GM18511 (cell line): ENCODE measurements at regions not wholly inside any gene's neighbourhood (a gene's known extent, or its start where the extent isn't known, plus 50 kb on each side); places are given as distances from the start of the nearest gene placed in this dataset.

Experiments used
- ATAC-seq: cut with Tn5 transposase; IDR thresholded peaks from one replicate; pipeline ENCODE4 v1.9.1; 2021; ENCODE audit warnings: mild to moderate bottlenecking, moderate library complexity; ENCODE audit not compliant: unreplicated experiment

GRCh38 chr6:149147938-149148718 lies 169.4 kb upstream of the TAB2 start:
- ATAC-seq: no peak

- no peak for ATAC-seq
Observed at GRCh38 chr6:149149653-149150052, 167.9 kb upstream of the TAB2 start.

GRCh38 chr6:149150301-149150700 lies 167.2 kb upstream of the TAB2 start:
- no peak for ATAC-seq

- ATAC-seq: no peak
Observed at GRCh38 chr6:149150801-149151398, 166.6 kb upstream of the TAB2 start.

GRCh38 chr6:149152521-149152920 lies 165.0 kb upstream of the TAB2 start:
- ATAC-seq: no peak

GRCh38 chr6:149153100-149153499 lies 164.4 kb upstream of the TAB2 start:
- ATAC-seq: no peak

GRCh38 chr6:149153693-149154092 lies 163.8 kb upstream of the TAB2 start:
- ATAC-seq: no peak

GRCh38 chr6:149154261-149154821 lies 163.2 kb upstream of the TAB2 start:
- ATAC-seq: no peak

GRCh38 chr6:149157126-149157525 lies 160.4 kb upstream of the TAB2 start:
- ATAC-seq: no peak

- ATAC-seq: no peak
Observed at GRCh38 chr6:149158076-149158475, 159.4 kb upstream of the TAB2 start.

- no peak for ATAC-seq
Observed at GRCh38 chr6:149160943-149161342, 156.6 kb upstream of the TAB2 start.

GRCh38 chr6:149162924-149163323 lies 154.6 kb upstream of the TAB2 start:
- ATAC-seq: no peak

GRCh38 chr6:149164199-149164750 lies 153.2 kb upstream of the TAB2 start:
- no peak for ATAC-seq

- no peak for ATAC-seq
Observed at GRCh38 chr6:149166336-149166735, 151.2 kb upstream of the TAB2 start.

GRCh38 chr6:149166747-149167146 lies 150.8 kb upstream of the TAB2 start:
- no peak for ATAC-seq

- no peak for ATAC-seq
Observed at GRCh38 chr6:149168968-149169367, 148.5 kb upstream of the TAB2 start.

- no peak for ATAC-seq
Observed at GRCh38 chr6:149169761-149170511, 147.6 kb upstream of the TAB2 start.

GRCh38 chr6:149170564-149171452 lies 146.7 kb upstream of the TAB2 start:
- no peak for ATAC-seq

GRCh38 chr6:149173222-149173621 lies 144.3 kb upstream of the TAB2 start:
- ATAC-seq: no peak

- no peak for ATAC-seq
Observed at GRCh38 chr6:149174962-149175361, 142.6 kb upstream of the TAB2 start.
